GM12878 (cell line): ENCODE measurements at regions not wholly inside any gene's neighbourhood (a gene's known extent, or its start where the extent isn't known, plus 50 kb on each side); places are given as distances from the start of the nearest gene placed in this dataset.

ENCODE experiments used
- ATAC-seq: fragments of 200-7000 bp; cut with Tn5 transposase; 3 replicates; pipeline ENCODE4 v1.9.1; 2020; ENCODE audit warnings: mild to moderate bottlenecking, moderate library complexity
- BruUV-seq: library from RNA; stranded (reverse); fragments of 400-500 nt; replicated peaks from 2 replicates; lab custom pipeline; 2021; lab: Mats Ljungman, UMichigan
- CTCF ChIA-PET: fragments of 300-600 bp; sonication (Branson Sonifier 250); formaldehyde crosslinking; extraction: SDS; loops from one replicate; lab custom pipeline; 2021; ENCODE audit warnings: inconsistent platforms; lab: Yijun Ruan, JAX
- POLR2A ChIA-PET: fragments of 350-600 bp; formaldehyde crosslinking; extraction: SDS; loops from one replicate; lab custom pipeline; 2021; ENCODE audit warnings: inconsistent platforms; lab: Charles Lee
- RAD21 ChIA-PET: fragments of 300-600 bp; sonication (Branson Sonifier 250); formaldehyde crosslinking; loops from one replicate; lab custom pipeline; 2023; ENCODE audit warnings: antibody characterized with exemption; ENCODE audit not compliant: unreplicated experiment; lab: Charles Lee
- SMC1A ChIA-PET: fragments of 300-600 bp; sonication (Branson Sonifier 250); formaldehyde crosslinking; loops from one replicate; lab custom pipeline; 2023; ENCODE audit not compliant: unreplicated experiment, uncharacterized antibody; lab: Charles Lee
- DNase-seq: peaks from one replicate; pipeline ENCODE4 v3.0.0-alpha.2; 2011; ENCODE audit warnings: low read depth, low spot score
- FAIRE-seq: peaks from 3 replicates; lab custom pipeline; 2011; peaks lifted over from hg19 to GRCh38; lab: Jason Lieb, UNC
- H2AFZ ChIP-seq: 2 replicates; pipeline ENCODE4 v1.6.0; 2011; ENCODE audit warnings: low read depth, low read length, control low read depth; ENCODE audit not compliant: control insufficient read depth
- H3K27ac ChIP-seq: 2 replicates; pipeline ENCODE4 v1.5.1; 2011; ENCODE audit warnings: control low read depth; ENCODE audit not compliant: control insufficient read depth, insufficient read depth
- H3K27me3 ChIP-seq, 2 experiments: replicated peaks in 1 of 2; 2 replicates each; pipeline versions ENCODE4 v1.6.0 to v1.6.1; 2011; ENCODE audit warnings: low read length in 1 of 2; ENCODE audit not compliant: control insufficient read depth in 2 of 2, insufficient read depth in 2 of 2
- H3K36me3 ChIP-seq, 2 experiments: 2 replicates each; pipeline ENCODE4 v1.5.1; 2011; ENCODE audit warnings: low read length in 1 of 2; ENCODE audit not compliant: control insufficient read depth in 2 of 2, insufficient read depth in 2 of 2
- H3K4me1 ChIP-seq: 2 replicates; pipeline ENCODE4 v1.6.1; 2011; ENCODE audit warnings: mild to moderate bottlenecking, low read length, moderate library complexity, mixed read lengths; ENCODE audit not compliant: control insufficient read depth, insufficient read depth
- H3K4me2 ChIP-seq: 2 replicates; pipeline ENCODE4 v1.6.0; 2011; ENCODE audit warnings: control low read depth; ENCODE audit not compliant: control insufficient read depth, insufficient read depth
- H3K4me3 ChIP-seq: fragments of 200-600 bp; sonication (generic); 2 replicates; pipeline ENCODE4 v1.5.1; 2016
- H3K79me2 ChIP-seq: 2 replicates; pipeline ENCODE4 v1.6.0; 2011; ENCODE audit warnings: low read length; ENCODE audit not compliant: control insufficient read depth, insufficient read depth
- H3K9ac ChIP-seq: 2 replicates; pipeline ENCODE4 v1.8.0; 2011; ENCODE audit warnings: low read length, control low read depth, mixed read lengths; ENCODE audit not compliant: control insufficient read depth, insufficient read depth
- H3K9me3 ChIP-seq: replicated peaks from 3 replicates; pipeline ENCODE4 v1.5.1; 2011; ENCODE audit warnings: mild to moderate bottlenecking, low read length; ENCODE audit not compliant: control insufficient read depth, insufficient read depth
- H4K20me1 ChIP-seq: 2 replicates; pipeline ENCODE4 v1.6.0; 2011; ENCODE audit not compliant: control insufficient read depth, insufficient read depth
- DPF2 ChIP-seq: fragments of 450-650 bp; IDR thresholded peaks from 2 replicates; pipeline ENCODE4 v1.6.1; 2017; ENCODE audit warnings: mild to moderate bottlenecking
- EGR1 ChIP-seq, 2 experiments: IDR thresholded peaks; 1 replicate in 1 of 2; 2 replicates in 1 of 2; pipeline ENCODE4 v1.6.1; 2011 to 2012; ENCODE audit warnings: low read depth in 2 of 2, low read length in 2 of 2, borderline replicate concordance in 1 of 2, mild to moderate bottlenecking in 1 of 2, moderate library complexity in 1 of 2
- ELK1 ChIP-seq: IDR thresholded peaks from 2 replicates; pipeline ENCODE4 v1.6.1; 2012; ENCODE audit warnings: low read depth, low read length, improper control_type of control experiment
- HSF1 ChIP-seq: fragments of 150-350 bp; IDR thresholded peaks from 2 replicates; pipeline ENCODE4 v1.6.1; 2014; ENCODE audit warnings: mild to moderate bottlenecking, low read depth, low read length
- PAX8 ChIP-seq: fragments of 450-650 bp; IDR thresholded peaks from 2 replicates; pipeline ENCODE4 v1.6.1; 2017; ENCODE audit warnings: mild to moderate bottlenecking, moderate library complexity
- REST ChIP-seq: IDR thresholded peaks from 2 replicates; pipeline ENCODE4 v1.6.1; 2012; ENCODE audit warnings: mild to moderate bottlenecking, low read depth, low read length
- STAT1 ChIP-seq: fragments of 450-650 bp; conservative IDR thresholded peaks from 2 replicates; pipeline ENCODE4 v1.6.1; 2014; ENCODE audit warnings: antibody characterized with exemption, mild to moderate bottlenecking
- TCF12 ChIP-seq: IDR thresholded peaks from 2 replicates; pipeline ENCODE4 v1.6.1; 2011; ENCODE audit warnings: low read depth, mild to moderate bottlenecking, low read length
- TCF7 ChIP-seq: IDR thresholded peaks from 2 replicates; pipeline ENCODE4 v1.6.1; 2014; ENCODE audit warnings: antibody characterized with exemption, borderline replicate concordance
- ZNF592 ChIP-seq: fragments of 450-650 bp; IDR thresholded peaks from 2 replicates; pipeline ENCODE4 v1.6.1; 2017; ENCODE audit warnings: mild to moderate bottlenecking, moderate library complexity
- WGBS: methylation state at CpG from one replicate; pipeline ENCODE4 v1.1.6; 2016; ENCODE audit warnings: low lambda C conversion rate; ENCODE audit not compliant: insufficient replicate concordance, insufficient coverage; ENCODE audit errors: missing lambda C conversion rate; 5-methylcytosine and 5-hydroxymethylcytosine counted together
- in situ Hi-C: fragments of 300-500 bp; cut with MboI; formaldehyde crosslinking; loops from 9 replicates; pipeline ENCODE4 v1.14.3; 2018; ENCODE audit warnings: mixed read lengths
- intact Hi-C: fragments of 100-400 bp; cut with micrococcal nuclease; formaldehyde crosslinking; loops from one replicate; pipeline ENCODE4 v1.14.2; 2022; ENCODE audit not compliant: unreplicated experiment

- TF ChIP-seq TCF7, result no peak
- TF ChIP-seq, all 136 proteins: peak for 0
Observed at GRCh38 chr16:85421338-85422195, 191.6 kb upstream of the GSE1 start (continued).

GRCh38 chr16:85422196-85422631, 190.9 kb upstream of the GSE1 start:
- BruUV-seq, result no TSS peak
- ATAC-seq (no peak), DNase-seq (no peak), FAIRE-seq (no peak)
- 47% methylated on average over 12 of the region's 16 CpGs for WGBS
- Histone ChIP-seq H4K20me1 (no peaks in the 10 kb centered on the region), H3K9me3 (no peaks in the 10 kb centered on the region), H3K4me1 (no peaks in the 10 kb centered on the region), H3K4me3 (no peak overlapping the region), H2AFZ (no peak overlapping the region), H3K27ac (no peak overlapping the region), H3K36me3 (no peaks in the 10 kb centered on the region), H3K79me2 (no peaks in the 10 kb centered on the region), H3K9ac (no peak overlapping the region), H3K4me2 (no peak overlapping the region), H3K27me3 (peaks cover 0 to 1% of the 10 kb centered on the region in 2 experiments; a peak in 1 of 4 replicates)
- ChIA-PET SMC1A (interaction anchor here (0.9 kb wide), 1 partner anchor 187 kb away, joined by 4 read pairs; no protein-coding TSS in a partner anchor), CTCF (interaction anchor here (0.6 to 4.3 kb wide), 8 partner anchors 177 to 522 kb away, joined by 3 to 26 read pairs (median 4); no protein-coding TSS in a partner anchor), POLR2A (interaction anchor here (0.9 kb wide), 1 partner anchor 135 kb away, joined by 3 read pairs; no protein-coding TSS in a partner anchor), RAD21 (interaction anchor here (1.0 to 2.0 kb wide), 3 partner anchors 187 to 194 kb away, joined by 3 to 6 read pairs (median 3); no protein-coding TSS in a partner anchor)
- TF ChIP-seq HSF1 (no peak), STAT1 (no peak), DPF2 (no peak), PAX8 (no peak), TCF12 (no peak), EGR1 (IDR thresholded peaks at IDR 0.05; ENCODE audit: borderline replicate concordance in 1 of 2, low read depth in 2 of 2, low read length in 2 of 2) (no peak), REST (no peak), ZNF592 (no peak), ELK1 (no peak)
- in situ Hi-C loops (no loop called here), intact Hi-C loops (loop anchor here (5.0 to 10.0 kb wide), 2 partner anchors 117 to 295 kb away; no protein-coding TSS in a partner anchor)
